Kidney capillary endothelial cell (primary cell): ENCODE measurements at regions not wholly inside any gene's neighbourhood (a gene's known extent, or its start where the extent isn't known, plus 50 kb on each side); places are given as distances from the start of the nearest gene placed in this dataset.

Experiments
- DNase-seq: peaks from one replicate; pipeline ENCODE4 v3.0.0-alpha.2; 2018; ENCODE audit warnings: low spot score

- no peak for DNase-seq
Measured at GRCh38 chr6:92050216-92050615, 1369.1 kb downstream of the EPHA7 start.

- no peak for DNase-seq
Measured at GRCh38 chr6:92047860-92048259, 1371.5 kb downstream of the EPHA7 start.

- no peak for DNase-seq
Measured at GRCh38 chr6:92047152-92047850, 1372.1 kb downstream of the EPHA7 start.

- DNase-seq = no peak
Measured at GRCh38 chr6:92044312-92044711, 1375.0 kb downstream of the EPHA7 start.

DNA sequence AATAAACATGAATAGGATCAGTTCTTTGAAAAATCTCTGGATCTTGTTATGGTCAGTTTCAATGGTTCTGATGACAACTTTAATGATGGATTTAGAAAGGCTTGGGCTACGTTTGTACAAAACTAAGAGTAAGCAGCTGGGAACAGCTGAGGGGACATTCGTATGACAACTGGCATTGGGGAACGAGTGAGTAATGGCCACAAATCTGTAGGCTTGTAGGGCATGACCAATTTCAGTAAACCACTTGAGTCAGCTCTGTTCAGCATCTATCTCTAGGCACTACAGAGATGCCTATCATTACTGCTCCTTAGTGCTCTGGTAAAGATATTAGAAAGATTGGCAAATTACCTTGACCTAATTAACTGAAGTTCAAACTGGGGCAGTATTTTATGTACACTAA lies 1375.6 kb downstream of the EPHA7 start:
- DNase-seq = no peak

DNA sequence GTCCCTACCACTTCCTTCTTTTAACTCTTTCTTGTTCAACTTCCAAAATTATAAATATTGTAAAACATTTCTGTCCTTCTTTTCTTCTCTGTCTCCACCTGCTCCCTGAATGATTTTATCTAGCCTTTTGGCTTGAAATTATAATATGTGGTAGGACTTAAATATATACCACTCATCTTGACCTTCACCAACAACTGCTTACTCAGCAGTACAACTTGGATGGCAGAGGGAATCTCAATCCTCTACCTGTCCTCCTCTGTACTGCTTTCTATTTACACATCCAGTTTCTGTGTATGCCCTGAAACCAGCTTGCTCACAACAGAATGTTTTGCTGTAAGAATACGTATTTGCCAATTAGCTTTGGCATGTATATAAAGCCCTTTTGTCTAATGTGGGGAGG lies 1392.5 kb downstream of the EPHA7 start:
- no peak for DNase-seq

DNA sequence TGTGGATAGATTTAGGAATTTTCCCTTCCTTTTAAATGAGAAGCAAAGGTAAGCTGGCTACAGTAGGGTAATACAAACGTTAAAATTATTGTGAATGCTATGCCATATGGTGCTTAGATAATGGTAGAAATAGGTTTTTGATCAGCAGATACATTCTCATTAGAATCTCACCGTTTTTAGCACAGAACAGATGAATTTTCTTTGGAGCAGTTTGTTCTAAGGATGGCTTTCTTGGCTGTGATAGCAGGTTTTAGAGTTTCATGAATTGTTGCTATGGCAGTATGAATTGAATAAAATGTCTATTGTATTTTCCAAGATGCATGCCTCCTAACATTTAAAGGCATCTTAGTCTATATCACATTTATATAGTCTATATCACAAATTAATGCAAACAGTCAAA lies 1394.5 kb downstream of the EPHA7 start:
- DNase-seq = no peak

- DNase-seq = no peak
Measured at GRCh38 chr6:92024110-92024509, 1395.2 kb downstream of the EPHA7 start.

DNA sequence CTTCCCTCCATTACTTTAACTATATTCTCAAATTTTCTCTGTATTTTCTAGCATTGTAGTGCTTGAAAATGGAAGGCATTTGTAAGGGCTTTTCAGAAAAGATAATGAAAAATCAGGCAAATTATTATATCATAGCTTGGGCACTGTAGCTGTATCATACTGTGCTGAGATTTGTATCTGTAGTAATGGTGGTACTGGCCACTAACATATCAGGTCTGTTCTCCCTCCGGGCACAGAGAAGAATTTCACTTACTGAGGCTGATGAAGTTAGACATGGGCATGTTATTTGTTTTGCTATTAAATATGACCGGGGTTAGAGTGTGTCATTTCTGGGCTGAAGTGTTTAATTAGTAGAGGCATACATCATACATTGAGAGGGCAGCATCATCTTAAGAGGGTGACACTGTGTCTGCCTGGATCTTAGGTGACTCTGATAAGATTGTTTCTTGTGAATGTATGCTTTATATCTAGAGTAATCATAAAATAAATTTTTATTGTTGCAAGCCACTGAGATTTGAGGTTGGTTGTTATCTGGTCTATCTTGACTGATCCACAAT lies 1395.9 kb downstream of the EPHA7 start:
- no peak for DNase-seq

- DNase-seq = no peak
Measured at GRCh38 chr6:92011681-92012245, 1407.6 kb downstream of the EPHA7 start.

- DNase-seq = no peak
Measured at GRCh38 chr6:92008757-92009502, 1410.4 kb downstream of the EPHA7 start.

- no peak for DNase-seq
Measured at GRCh38 chr6:92000112-92000511, 1413.2 kb upstream of the MAP3K7 start.

- DNase-seq = no peak
Measured at GRCh38 chr6:91994787-91995186, 1407.9 kb upstream of the MAP3K7 start.

GRCh38 chr6:91982559-91982958 lies 1395.7 kb upstream of the MAP3K7 start:
- DNase-seq = no peak

GRCh38 chr6:91976797-91977196 lies 1389.9 kb upstream of the MAP3K7 start:
- DNase-seq = no peak

- DNase-seq = no peak
Measured at GRCh38 chr6:91970700-91971099, 1383.8 kb upstream of the MAP3K7 start.

GRCh38 chr6:91965872-91966271 lies 1379.0 kb upstream of the MAP3K7 start:
- no peak for DNase-seq

GRCh38 chr6:91961671-91962070 lies 1374.8 kb upstream of the MAP3K7 start:
- no peak for DNase-seq

DNA sequence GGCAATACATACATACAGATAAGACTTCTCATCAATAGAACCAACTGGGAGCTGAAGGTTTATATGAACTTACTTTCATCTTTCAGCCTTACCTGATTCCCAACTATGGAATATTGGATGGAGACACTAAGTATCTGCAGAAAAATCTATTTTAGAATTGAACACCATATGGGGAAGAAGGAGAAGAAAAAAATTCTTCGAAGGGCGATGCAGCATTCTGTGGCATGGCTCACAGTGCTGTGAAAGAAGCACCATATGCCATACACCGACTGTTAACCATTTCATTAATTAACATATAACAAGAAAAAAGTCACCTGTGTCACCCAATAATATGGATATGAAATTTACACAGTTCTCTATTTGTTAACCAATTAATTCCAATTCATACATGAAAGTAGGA lies 1374.4 kb upstream of the MAP3K7 start:
- DNase-seq = no peak

DNA sequence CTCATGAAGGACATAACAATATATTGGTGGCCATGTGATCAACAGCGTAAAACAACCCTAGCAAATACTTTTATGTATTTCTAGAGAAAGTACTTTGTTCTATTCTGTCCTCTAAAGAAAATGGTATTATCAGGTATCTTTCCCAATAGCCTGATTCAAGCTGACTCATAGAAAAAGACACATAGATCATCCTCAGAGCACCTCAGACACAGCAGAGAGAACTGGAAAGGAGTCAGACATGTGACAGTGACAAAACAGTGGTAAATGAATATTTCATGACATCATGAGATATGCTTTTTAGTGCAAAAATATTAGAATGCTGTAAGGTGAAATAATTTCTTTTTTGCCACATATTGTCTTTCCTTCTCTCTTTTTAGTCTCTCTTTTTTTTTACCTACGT lies 1355.0 kb upstream of the MAP3K7 start:
- no peak for DNase-seq

DNA sequence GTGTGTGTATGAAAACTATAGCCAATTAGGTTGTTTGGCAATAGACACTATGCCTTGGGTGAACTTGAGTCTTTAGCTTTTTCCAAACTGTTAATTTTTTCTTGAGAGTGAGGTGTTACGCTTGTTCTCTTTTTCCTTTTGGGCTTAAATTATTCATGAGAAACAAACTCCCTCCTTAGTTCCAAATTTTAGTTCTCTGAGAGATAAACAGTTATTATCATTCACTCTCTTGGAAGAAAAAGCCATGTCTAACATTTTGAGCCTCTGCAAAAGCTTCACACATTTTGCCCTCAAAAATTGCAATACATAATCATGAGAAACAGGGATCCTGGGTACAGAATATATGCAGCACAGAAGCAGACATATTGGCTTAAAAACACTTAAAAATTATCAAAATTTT lies 1353.9 kb upstream of the MAP3K7 start:
- no peak for DNase-seq

DNA sequence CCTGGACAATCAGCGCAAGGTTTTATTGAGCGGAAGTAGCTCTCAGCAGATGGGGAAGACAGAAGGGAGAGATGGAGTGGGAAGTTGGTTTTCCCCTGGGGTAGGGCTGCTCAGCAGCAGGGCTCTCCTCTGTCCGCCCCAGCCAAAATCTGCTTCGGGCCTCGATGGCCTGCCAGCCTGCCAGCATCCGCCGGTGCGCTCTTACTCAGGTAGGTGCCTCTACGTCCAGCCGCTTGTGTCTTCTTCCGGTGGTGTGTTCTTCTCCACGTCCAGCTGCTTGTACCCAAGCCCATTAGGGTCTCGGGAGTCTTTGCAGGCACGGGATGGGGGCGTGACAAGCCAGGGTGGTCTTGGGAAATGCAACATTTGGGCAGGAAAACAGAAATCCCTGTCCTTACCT lies 1340.0 kb upstream of the MAP3K7 start:
- DNase-seq = no peak

DNA sequence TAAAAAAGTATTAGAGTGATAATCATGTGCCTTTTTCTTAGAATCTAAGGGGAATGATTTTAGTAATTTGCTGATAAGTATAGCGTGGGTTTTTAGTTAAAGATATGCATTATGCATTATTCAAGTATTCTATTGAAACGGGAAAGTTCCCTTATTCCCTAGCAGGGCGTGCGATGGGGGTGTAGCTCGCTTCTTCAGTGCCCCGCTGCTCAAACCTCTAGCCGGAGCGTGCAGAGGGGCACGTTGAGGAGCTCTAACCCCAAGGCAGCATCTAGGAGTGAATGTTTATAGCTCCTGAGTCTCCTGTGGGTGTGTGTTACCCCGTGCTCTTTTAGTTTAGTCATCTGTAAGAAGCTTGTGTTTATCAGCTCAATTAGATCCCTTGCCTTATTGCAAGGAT lies 1339.5 kb upstream of the MAP3K7 start:
- no peak for DNase-seq
